ENCODE measurements at regions not wholly inside any gene's neighbourhood (a gene's known extent, or its start where the extent isn't known, plus 50 kb on each side); places are given as distances from the start of the nearest gene placed in this dataset.

DNA sequence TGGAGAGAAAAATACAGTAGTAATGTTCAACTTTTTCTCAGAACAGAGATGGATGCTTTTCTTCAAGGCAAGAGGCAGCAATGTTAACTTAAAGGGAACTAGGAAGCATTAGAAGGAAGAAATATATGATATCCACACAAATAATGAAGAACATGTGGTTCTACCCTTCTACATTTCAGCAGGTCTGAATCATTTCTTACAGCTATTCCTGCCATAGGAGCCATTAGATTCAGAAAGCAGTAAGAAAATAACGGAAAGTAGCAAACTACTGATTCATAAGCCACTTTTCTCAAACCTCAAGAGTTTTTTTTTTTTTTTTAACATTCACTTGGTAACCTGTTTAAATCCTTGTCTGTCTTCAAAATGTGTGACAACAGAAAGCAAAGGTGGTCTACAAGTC, 1251.6 kb upstream of the AGA start:
- Histone ChIP-seq H3K36me3 (ENCODE audit: insufficient read depth, low read length) (no peaks in the 10 kb centered on the region), H3K27ac (ENCODE audit: low read length) (no peak overlapping the region)

GRCh38 chr4:178696515-178696914, 1254.3 kb upstream of the AGA start:
- H3K9me2 ChIP-seq (replicated peaks; ENCODE audit: insufficient read depth, low read length): no peaks in the 10 kb centered on the region
- H3K27me3 ChIP-seq (ENCODE audit: low read length): no peaks in the 10 kb centered on the region
- H3K4me3 ChIP-seq (ENCODE audit: low read length): no peak overlapping the region
- H3K9me3 ChIP-seq (ENCODE audit: low read length): no peaks in the 10 kb centered on the region
- no peak overlapping the region for H3K27ac ChIP-seq (ENCODE audit: low read length)
- H4K20me1 ChIP-seq (ENCODE audit: insufficient read depth, low read depth, low read length): no peaks in the 10 kb centered on the region
- H2AFZ ChIP-seq (ENCODE audit: low read length): no peak overlapping the region
- no peaks in the 10 kb centered on the region for H3K4me1 ChIP-seq (ENCODE audit: low read length)
- no peak for DNase-seq
- no peak overlapping the region for H3K4me2 ChIP-seq (ENCODE audit: low read depth, low read length, poor library complexity, severe bottlenecking)
- no peaks in the 10 kb centered on the region for H3K36me3 ChIP-seq (ENCODE audit: insufficient read depth, low read length)
- no peak overlapping the region for H3K9ac ChIP-seq (ENCODE audit: low read length)
- H3K79me2 ChIP-seq (ENCODE audit: low read length): no peaks in the 10 kb centered on the region

More for the DNA sequence above, 1251.6 kb upstream of the AGA start:
- Histone ChIP-seq H3K9me3 (ENCODE audit: low read length) (no peaks in the 10 kb centered on the region), H3K4me1 (ENCODE audit: low read length) (no peaks in the 10 kb centered on the region), H2AFZ (ENCODE audit: low read length) (no peak overlapping the region), H4K20me1 (ENCODE audit: insufficient read depth, low read depth, low read length) (no peaks in the 10 kb centered on the region), H3K4me3 (ENCODE audit: low read length) (no peak overlapping the region), H3K9me2 (replicated peaks; ENCODE audit: insufficient read depth, low read length) (no peaks in the 10 kb centered on the region), H3K9ac (ENCODE audit: low read length) (no peak overlapping the region), H3K79me2 (ENCODE audit: low read length) (no peaks in the 10 kb centered on the region), H3K4me2 (ENCODE audit: low read depth, low read length, poor library complexity, severe bottlenecking) (no peak overlapping the region), H3K27me3 (ENCODE audit: low read length) (no peaks in the 10 kb centered on the region)
- DNase-seq: no peak

DNA sequence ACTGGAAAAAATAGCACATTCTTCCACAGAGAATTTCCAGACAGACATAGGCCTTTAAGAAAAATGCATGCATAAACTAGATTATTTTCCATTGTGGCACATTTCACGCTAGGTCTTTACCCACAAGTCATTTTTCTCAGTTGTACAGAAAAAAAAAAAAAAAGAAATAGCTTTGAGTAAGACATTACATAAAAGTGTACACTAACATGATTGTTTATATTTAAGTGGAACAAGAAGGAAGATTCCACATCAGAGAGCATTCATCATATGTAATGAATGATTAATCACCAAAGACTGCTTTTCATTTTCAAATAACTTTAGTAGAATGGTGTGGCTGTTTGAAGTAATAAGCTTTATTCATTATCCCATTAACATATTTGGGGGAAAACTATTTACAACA, 1270.2 kb upstream of the AGA start:
- Histone ChIP-seq H3K36me3 (ENCODE audit: insufficient read depth, low read length) (no peaks in the 10 kb centered on the region), H4K20me1 (ENCODE audit: insufficient read depth, low read depth, low read length) (no peaks in the 10 kb centered on the region)

GRCh38 chr4:178738026-178738425, 1295.8 kb upstream of the AGA start:
- H3K9me3 ChIP-seq (ENCODE audit: low read length): no peaks in the 10 kb centered on the region
- no peak overlapping the region for H3K9ac ChIP-seq (ENCODE audit: low read length)
- no peak overlapping the region for H3K4me2 ChIP-seq (ENCODE audit: low read depth, low read length, poor library complexity, severe bottlenecking)
- no peaks in the 10 kb centered on the region for H4K20me1 ChIP-seq (ENCODE audit: insufficient read depth, low read depth, low read length)
- H3K9me2 ChIP-seq (replicated peaks; ENCODE audit: insufficient read depth, low read length): no peaks in the 10 kb centered on the region
- H3K27me3 ChIP-seq (ENCODE audit: low read length): no peaks in the 10 kb centered on the region
- H3K27ac ChIP-seq (ENCODE audit: low read length): no peak overlapping the region
- DNase-seq: no peak
- H3K36me3 ChIP-seq (ENCODE audit: insufficient read depth, low read length): no peaks in the 10 kb centered on the region
- H2AFZ ChIP-seq (ENCODE audit: low read length): no peak overlapping the region
- no peaks in the 10 kb centered on the region for H3K79me2 ChIP-seq (ENCODE audit: low read length)
- no peak overlapping the region for H3K4me3 ChIP-seq (ENCODE audit: low read length)
- H3K4me1 ChIP-seq (ENCODE audit: low read length): no peaks in the 10 kb centered on the region

More for the DNA sequence above, 1270.2 kb upstream of the AGA start:
- no peaks in the 10 kb centered on the region for H3K9me2 ChIP-seq (replicated peaks; ENCODE audit: insufficient read depth, low read length)
- H3K9me3 ChIP-seq (ENCODE audit: low read length): no peaks in the 10 kb centered on the region
- H3K27ac ChIP-seq (ENCODE audit: low read length): no peak overlapping the region
- H3K27me3 ChIP-seq (ENCODE audit: low read length): no peaks in the 10 kb centered on the region
- no peaks in the 10 kb centered on the region for H3K4me1 ChIP-seq (ENCODE audit: low read length)
- no peak overlapping the region for H2AFZ ChIP-seq (ENCODE audit: low read length)
- H3K4me2 ChIP-seq (ENCODE audit: low read depth, low read length, poor library complexity, severe bottlenecking): no peak overlapping the region
- no peak overlapping the region for H3K9ac ChIP-seq (ENCODE audit: low read length)
- no peak overlapping the region for H3K4me3 ChIP-seq (ENCODE audit: low read length)
- DNase-seq: no peak
- no peaks in the 10 kb centered on the region for H3K79me2 ChIP-seq (ENCODE audit: low read length)

DNA sequence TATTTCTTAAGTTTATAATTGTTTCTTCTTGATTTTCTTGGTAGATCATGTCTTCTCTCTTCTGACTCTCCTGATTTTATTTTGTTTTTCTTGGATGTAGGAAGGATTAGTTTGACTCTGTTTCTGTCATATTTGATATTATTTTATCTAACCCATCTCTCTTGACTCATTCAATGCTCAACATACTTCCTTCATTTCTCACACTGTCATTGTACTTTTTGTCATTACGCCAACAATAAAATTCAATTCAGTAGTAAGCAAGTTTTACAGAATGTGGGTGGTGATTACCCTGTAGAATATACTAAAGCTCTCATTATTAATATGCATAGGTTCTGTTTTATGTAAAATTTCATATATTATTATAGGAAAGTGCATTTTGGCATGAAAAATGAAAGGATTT, 1303.0 kb upstream of the AGA start:
- Histone ChIP-seq H3K4me3 (ENCODE audit: low read length) (no peak overlapping the region), H3K9me3 (ENCODE audit: low read length) (no peaks in the 10 kb centered on the region), H2AFZ (ENCODE audit: low read length) (no peak overlapping the region), H3K79me2 (ENCODE audit: low read length) (no peaks in the 10 kb centered on the region), H3K9me2 (replicated peaks; ENCODE audit: insufficient read depth, low read length) (no peaks in the 10 kb centered on the region), H4K20me1 (ENCODE audit: insufficient read depth, low read depth, low read length) (no peaks in the 10 kb centered on the region), H3K4me1 (ENCODE audit: low read length) (no peaks in the 10 kb centered on the region), H3K4me2 (ENCODE audit: low read depth, low read length, poor library complexity, severe bottlenecking) (no peak overlapping the region), H3K27ac (ENCODE audit: low read length) (no peak overlapping the region), H3K9ac (ENCODE audit: low read length) (no peak overlapping the region), H3K27me3 (ENCODE audit: low read length) (no peaks in the 10 kb centered on the region), H3K36me3 (ENCODE audit: insufficient read depth, low read length) (no peaks in the 10 kb centered on the region)
- DNase-seq: no peak

DNA sequence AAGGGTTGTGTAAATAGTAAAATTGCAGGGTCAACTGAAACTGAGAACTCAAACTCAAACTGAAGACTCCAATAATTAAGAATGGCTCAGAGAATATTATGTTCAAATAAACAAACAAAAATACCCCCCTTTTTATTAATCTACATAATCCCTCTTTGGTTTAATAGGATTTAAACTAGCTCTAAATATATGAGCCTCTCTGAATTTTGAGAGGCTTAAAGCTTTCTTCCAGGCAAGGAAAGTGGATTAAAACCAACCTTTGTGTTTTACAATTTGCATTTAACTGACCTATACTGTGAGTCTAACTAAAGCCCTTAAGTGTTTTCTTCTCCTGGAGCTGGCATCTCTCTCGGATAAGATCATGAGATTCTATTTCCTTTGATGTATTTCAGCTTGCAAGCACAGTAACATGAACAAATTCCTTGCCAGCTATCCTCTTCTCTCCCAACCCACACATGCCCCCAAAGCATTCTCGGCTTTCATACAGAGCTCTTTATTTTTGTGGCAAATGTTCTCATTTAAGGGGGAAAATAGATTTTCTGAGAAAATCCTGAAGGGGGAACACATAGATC, 1310.8 kb upstream of the AGA start:
- no peak overlapping the region for H2AFZ ChIP-seq (ENCODE audit: low read length)
- DNase-seq: no peak
- H3K9me3 ChIP-seq (ENCODE audit: low read length): no peaks in the 10 kb centered on the region
- no peaks in the 10 kb centered on the region for H3K36me3 ChIP-seq (ENCODE audit: insufficient read depth, low read length)
- no peak overlapping the region for H3K4me3 ChIP-seq (ENCODE audit: low read length)
- no peak overlapping the region for H3K4me2 ChIP-seq (ENCODE audit: low read depth, low read length, poor library complexity, severe bottlenecking)
- no peaks in the 10 kb centered on the region for H3K4me1 ChIP-seq (ENCODE audit: low read length)
- no peaks in the 10 kb centered on the region for H4K20me1 ChIP-seq (ENCODE audit: insufficient read depth, low read depth, low read length)
- H3K9ac ChIP-seq (ENCODE audit: low read length): no peak overlapping the region
- no peak overlapping the region for H3K27ac ChIP-seq (ENCODE audit: low read length)
- no peaks in the 10 kb centered on the region for H3K27me3 ChIP-seq (ENCODE audit: low read length)
- H3K79me2 ChIP-seq (ENCODE audit: low read length): no peaks in the 10 kb centered on the region
- no peaks in the 10 kb centered on the region for H3K9me2 ChIP-seq (replicated peaks; ENCODE audit: insufficient read depth, low read length)

GRCh38 chr4:178778496-178778895, 1336.3 kb upstream of the AGA start:
- no peak for DNase-seq
- no peaks in the 10 kb centered on the region for H4K20me1 ChIP-seq (ENCODE audit: insufficient read depth, low read depth, low read length)

DNA sequence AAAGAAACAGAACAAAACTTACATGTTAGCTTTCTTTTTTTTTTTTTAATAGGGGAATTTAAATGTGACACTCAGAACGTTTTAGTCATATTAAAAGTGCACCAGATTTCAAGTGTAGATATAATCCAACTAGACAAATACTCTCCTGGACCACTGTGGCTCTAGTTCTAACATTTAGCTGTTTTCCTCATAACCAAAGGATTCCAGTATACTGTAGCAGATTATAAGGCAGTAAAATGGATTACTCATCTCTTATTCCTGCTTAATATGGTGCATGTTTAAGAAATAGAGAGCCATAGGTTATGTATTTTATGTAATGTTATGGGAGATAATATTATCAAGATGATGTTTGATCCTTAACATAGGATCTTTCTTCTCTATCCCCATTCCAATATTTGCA, 1339.5 kb upstream of the AGA start:
- no peak overlapping the region for H3K9ac ChIP-seq (ENCODE audit: low read length)
- no peaks in the 10 kb centered on the region for H3K79me2 ChIP-seq (ENCODE audit: low read length)
- H3K4me1 ChIP-seq (ENCODE audit: low read length): no peaks in the 10 kb centered on the region
- no peak for DNase-seq
- H4K20me1 ChIP-seq (ENCODE audit: insufficient read depth, low read depth, low read length): no peaks in the 10 kb centered on the region
- H3K27ac ChIP-seq (ENCODE audit: low read length): no peak overlapping the region
- no peaks in the 10 kb centered on the region for H3K9me3 ChIP-seq (ENCODE audit: low read length)
- H2AFZ ChIP-seq (ENCODE audit: low read length): no peak overlapping the region
- H3K36me3 ChIP-seq (ENCODE audit: insufficient read depth, low read length): no peaks in the 10 kb centered on the region
- H3K4me3 ChIP-seq (ENCODE audit: low read length): no peak overlapping the region
- H3K4me2 ChIP-seq (ENCODE audit: low read depth, low read length, poor library complexity, severe bottlenecking): no peak overlapping the region
- H3K27me3 ChIP-seq (ENCODE audit: low read length): no peaks in the 10 kb centered on the region
- H3K9me2 ChIP-seq (replicated peaks; ENCODE audit: insufficient read depth, low read length): no peaks in the 10 kb centered on the region

More at GRCh38 chr4:178778496-178778895, 1336.3 kb upstream of the AGA start:
- no peaks in the 10 kb centered on the region for H3K79me2 ChIP-seq (ENCODE audit: low read length)
- no peak overlapping the region for H2AFZ ChIP-seq (ENCODE audit: low read length)
- H3K4me2 ChIP-seq (ENCODE audit: low read depth, low read length, poor library complexity, severe bottlenecking): no peak overlapping the region
- H3K27me3 ChIP-seq (ENCODE audit: low read length): no peaks in the 10 kb centered on the region
- no peaks in the 10 kb centered on the region for H3K9me2 ChIP-seq (replicated peaks; ENCODE audit: insufficient read depth, low read length)
- H3K4me1 ChIP-seq (ENCODE audit: low read length): no peaks in the 10 kb centered on the region
- no peak overlapping the region for H3K4me3 ChIP-seq (ENCODE audit: low read length)
- no peak overlapping the region for H3K27ac ChIP-seq (ENCODE audit: low read length)
- no peak overlapping the region for H3K9ac ChIP-seq (ENCODE audit: low read length)
- H3K9me3 ChIP-seq (ENCODE audit: low read length): no peaks in the 10 kb centered on the region
- H3K36me3 ChIP-seq (ENCODE audit: insufficient read depth, low read length): no peaks in the 10 kb centered on the region

DNA sequence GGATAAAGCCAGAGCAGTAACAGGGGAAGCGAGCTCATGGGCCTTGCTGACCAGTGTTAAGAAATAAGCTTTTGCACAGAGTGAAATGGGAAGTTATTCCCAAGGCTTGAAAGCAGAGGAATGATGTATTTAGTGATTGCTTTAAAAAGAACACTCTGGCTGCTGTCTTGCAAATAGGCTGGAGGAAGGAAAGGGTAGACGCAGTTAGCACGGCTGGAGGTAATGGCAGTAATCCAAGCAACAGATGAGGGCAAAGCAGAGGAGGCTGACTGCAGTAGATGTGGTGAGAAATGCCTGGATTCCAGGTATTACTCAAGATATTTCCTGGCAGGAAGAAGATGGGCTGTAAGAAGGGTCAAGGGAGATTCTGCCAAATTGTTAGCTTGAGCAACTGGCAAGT, 1342.3 kb upstream of the AGA start:
- Histone ChIP-seq H4K20me1 (ENCODE audit: insufficient read depth, low read depth, low read length) (no peaks in the 10 kb centered on the region), H3K36me3 (ENCODE audit: insufficient read depth, low read length) (no peaks in the 10 kb centered on the region), H3K27ac (ENCODE audit: low read length) (no peak overlapping the region), H3K9me2 (replicated peaks; ENCODE audit: insufficient read depth, low read length) (no peaks in the 10 kb centered on the region), H3K79me2 (ENCODE audit: low read length) (no peaks in the 10 kb centered on the region), H3K4me3 (ENCODE audit: low read length) (no peak overlapping the region), H2AFZ (ENCODE audit: low read length) (no peak overlapping the region), H3K9ac (ENCODE audit: low read length) (no peak overlapping the region), H3K9me3 (ENCODE audit: low read length) (no peaks in the 10 kb centered on the region), H3K4me2 (ENCODE audit: low read depth, low read length, poor library complexity, severe bottlenecking) (no peak overlapping the region), H3K4me1 (ENCODE audit: low read length) (no peaks in the 10 kb centered on the region), H3K27me3 (ENCODE audit: low read length) (no peaks in the 10 kb centered on the region)
- DNase-seq: no peak
